K562 (cell line): ENCODE measurements at regions not wholly inside any gene's neighbourhood (a gene's known extent, or its start where the extent isn't known, plus 50 kb on each side); places are given as distances from the start of the nearest gene placed in this dataset.

Source experiments
- ATAC-seq: fragments of 200-7000 bp; cut with Tn5 transposase; 3 replicates; pipeline ENCODE4 v1.9.1; 2020; ENCODE audit warnings: moderate library complexity
- BruUV-seq: library from RNA; stranded (reverse); fragments of 400-500 nt; replicated peaks from 2 replicates; lab custom pipeline; 2021; lab: Mats Ljungman, UMichigan
- CTCF ChIA-PET: fragments of 300-600 bp; formaldehyde crosslinking; extraction: SDS; loops from one replicate; lab custom pipeline; 2021; ENCODE audit warnings: low intra/inter-chr PET ratio; lab: Yijun Ruan, JAX
- POLR2A ChIA-PET: fragments of 300-600, 350-650 bp; sonication (Branson Sonifier 250); formaldehyde crosslinking; extraction: SDS; loops from one replicate; lab custom pipeline; 2021; ENCODE audit warnings: antibody characterized with exemption, inconsistent platforms; lab: Yijun Ruan, JAX
- DNase-seq, 4 experiments: peaks; one replicate each; pipeline versions ENCODE4 v3.0.0 to v3.0.0-alpha.2; 2011 to 2018; ENCODE audit warnings: low spot score in 3 of 4, mixed read lengths in 3 of 4; ENCODE audit errors: extremely low read depth in 1 of 4
- FAIRE-seq: peaks from 2 replicates; lab custom pipeline; 2011; peaks lifted over from hg19 to GRCh38; lab: Jason Lieb, UNC
- H2AFZ ChIP-seq: 2 replicates; pipeline ENCODE4 v1.6.0; 2011; ENCODE audit warnings: low read depth, low read length, control low read depth, inconsistent platforms
- H3K27ac ChIP-seq: fragments of 200-600 bp; 3 replicates; pipeline ENCODE4 v1.8.0; 2011; ENCODE audit warnings: low read depth, mild to moderate bottlenecking, control low read depth, inconsistent platforms, low read length, moderate library complexity, mixed read lengths; ENCODE audit errors: extremely low read depth
- H3K27me3 ChIP-seq, 2 experiments: fragments of 300-600 bp in 1 of 2; 2 replicates in 1 of 2; 3 replicates in 1 of 2; pipeline versions ENCODE4 v1.6.0 to v1.8.0; 2011; ENCODE audit warnings: inconsistent platforms in 2 of 2, low read length in 2 of 2, mild to moderate bottlenecking in 1 of 2, mixed read lengths in 1 of 2, moderate library complexity in 1 of 2; ENCODE audit not compliant: control insufficient read depth in 2 of 2, insufficient read depth in 2 of 2
- H3K36me3 ChIP-seq: fragments of 300-600 bp; 3 replicates; pipeline ENCODE4 v1.8.0; 2011; ENCODE audit warnings: mild to moderate bottlenecking, low read length, inconsistent platforms; ENCODE audit not compliant: control insufficient read depth, insufficient read depth
- H3K4me1 ChIP-seq, 2 experiments: fragments of 200-600 bp in 1 of 2; replicated peaks in 1 of 2; 2 replicates in 1 of 2; 3 replicates in 1 of 2; pipeline versions ENCODE4 v1.5.1 to v1.8.0; 2011; ENCODE audit warnings: inconsistent platforms in 2 of 2, low read length in 2 of 2, mild to moderate bottlenecking in 1 of 2, mixed read lengths in 1 of 2, moderate library complexity in 1 of 2; ENCODE audit not compliant: control insufficient read depth in 2 of 2, insufficient read depth in 2 of 2
- H3K4me2 ChIP-seq: 2 replicates; pipeline ENCODE4 v1.6.1; 2011; ENCODE audit warnings: low read length, control low read depth, inconsistent platforms, mixed read lengths; ENCODE audit not compliant: insufficient read depth
- H3K4me3 ChIP-seq: fragments of 200-600 bp; sonication (generic), shearing (Covaris generic); 2 replicates; pipeline ENCODE4 v1.5.1; 2016; ENCODE audit warnings: control low read depth, inconsistent platforms
- H3K79me2 ChIP-seq: fragments of 200-600 bp; 3 replicates; pipeline ENCODE4 v1.8.0; 2011; ENCODE audit warnings: low read length, inconsistent platforms; ENCODE audit not compliant: control insufficient read depth, insufficient read depth
- H3K9ac ChIP-seq, 2 experiments: 2 replicates each; pipeline versions ENCODE4 v1.6.0 to v1.6.1; 2011; ENCODE audit warnings: low read depth in 2 of 2, low read length in 2 of 2, control low read depth in 1 of 2, inconsistent platforms in 1 of 2, mild to moderate bottlenecking in 1 of 2, mixed read lengths in 1 of 2; ENCODE audit not compliant: insufficient read depth in 1 of 2
- H3K9me1 ChIP-seq: one replicate; pipeline ENCODE4 v1.6.0; 2011; ENCODE audit warnings: inconsistent platforms, mild to moderate bottlenecking, low read length, moderate library complexity; ENCODE audit not compliant: control insufficient read depth, insufficient read depth
- H3K9me3 ChIP-seq: replicated peaks from 2 replicates; pipeline ENCODE4 v1.5.1; 2011; ENCODE audit warnings: low read depth, low read length, inconsistent platforms; ENCODE audit not compliant: control insufficient read depth, insufficient read depth
- H4K20me1 ChIP-seq: replicated peaks from 2 replicates; pipeline ENCODE4 v1.6.1; 2011; ENCODE audit warnings: low read length, inconsistent platforms, mixed read lengths; ENCODE audit not compliant: control insufficient read depth, insufficient read depth
- BRD9 ChIP-seq: fragments of 450-650 bp; IDR thresholded peaks from 2 replicates; pipeline ENCODE4 v1.6.1; 2018; ENCODE audit warnings: low read depth; ENCODE audit not compliant: partially characterized antibody
- DDX20 ChIP-seq: fragments of 450-650 bp; IDR thresholded peaks from 2 replicates; pipeline ENCODE4 v1.6.1; 2016; ENCODE audit warnings: missing genetic modification characterization, low read depth, mild to moderate bottlenecking, missing compliant biosample characterization, moderate library complexity
- SIX5 ChIP-seq, 2 experiments: IDR thresholded peaks; 2 replicates each; pipeline ENCODE4 v1.6.1; 2011; ENCODE audit warnings: low read length in 2 of 2, borderline replicate concordance in 1 of 2, low read depth in 1 of 2, mild to moderate bottlenecking in 1 of 2, moderate library complexity in 1 of 2; ENCODE audit not compliant: insufficient read depth in 1 of 2
- ZBED1 ChIP-seq: IDR thresholded peaks from 2 replicates; pipeline ENCODE4 v1.6.1; 2014
- ZNF583 ChIP-seq: fragments of 250-450 bp; sonication (Bioruptor Pico); IDR thresholded peaks from 2 replicates; pipeline ENCODE4 v1.4.0; 2020
- ZNF589 ChIP-seq: fragments of 200-800 bp; sonication (Bioruptor generic); IDR thresholded peaks from 2 replicates; pipeline ENCODE4 v1.6.1; 2016; ENCODE audit warnings: low read depth, missing genetic modification characterization, missing compliant biosample characterization
- ZNF644 ChIP-seq: fragments of 200-800 bp; sonication (Bioruptor generic); IDR thresholded peaks from 2 replicates; pipeline ENCODE4 v1.6.1; 2016; ENCODE audit warnings: low read depth, missing genetic modification characterization, missing compliant biosample characterization
- WGBS: fragments of 100-300 bp; shearing (Covaris generic); methylation state at CpG from one replicate; pipeline ENCODE4 v1.1.6; 2016; ENCODE audit warnings: low coverage, mixed read lengths; ENCODE audit not compliant: insufficient coverage; ENCODE audit errors: missing lambda C conversion rate; 5-methylcytosine and 5-hydroxymethylcytosine counted together
- in situ Hi-C: fragments of 300-500 bp; cut with MboI; formaldehyde crosslinking; loops from 4 replicates; pipeline ENCODE4 v1.15.0; 2018; ENCODE audit warnings: inconsistent platforms, mixed read lengths
- intact Hi-C: fragments of 100-400 bp; cut with micrococcal nuclease; formaldehyde crosslinking; loops from 2 replicates; pipeline ENCODE4 v1.14.2; 2022
- TF ChIP-seq, protein P1 (sequence below): sonication (generic); formaldehyde crosslinking; IDR thresholded peaks from 2 replicates; pipeline ENCODE4 v1.5.0; 2020; ENCODE audit warnings: missing genetic modification reagents
- TF ChIP-seq, protein P2 (sequence below): sonication (generic); formaldehyde crosslinking; IDR thresholded peaks from 2 replicates; pipeline ENCODE4 v1.8.0; 2022; ENCODE audit warnings: missing genetic modification reagents, mild to moderate bottlenecking, moderate library complexity, borderline replicate concordance
- TF ChIP-seq, protein P3 (sequence below): fragments of 200-800 bp; sonication (Bioruptor generic); IDR thresholded peaks from 2 replicates; pipeline ENCODE4 v1.6.1; 2017; ENCODE audit warnings: missing genetic modification characterization, missing compliant biosample characterization
- TF ChIP-seq, protein P4 (sequence below): fragments of 250-450 bp; sonication (Bioruptor Pico); IDR thresholded peaks from 2 replicates; pipeline ENCODE4 v1.8.0; 2022; ENCODE audit warnings: inconsistent platforms, mild to moderate bottlenecking, moderate library complexity, borderline replicate concordance

DNA sequence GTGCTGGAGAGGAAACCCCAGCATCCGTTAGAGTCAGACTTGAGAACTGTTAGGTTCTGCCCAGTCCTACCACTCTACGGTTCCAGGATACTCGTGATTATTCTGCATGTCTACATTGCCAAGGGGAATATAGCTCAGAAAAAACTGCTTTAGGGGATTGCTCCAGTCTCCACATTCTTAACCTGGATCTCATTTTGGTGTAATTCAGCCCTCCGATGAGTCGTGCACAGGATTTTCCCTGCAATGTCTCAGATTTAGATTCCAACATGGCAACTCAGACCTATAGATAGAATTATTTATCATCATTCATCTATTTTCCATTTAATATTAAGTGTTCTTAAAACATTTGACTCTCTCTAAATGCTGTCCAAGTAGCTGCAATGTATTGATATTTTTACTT lies 121.1 kb upstream of the ZEB1 start:
- DNase-seq = no peak
- Histone ChIP-seq H3K79me2 (no peaks in the 10 kb centered on the region), H3K4me3 (no peak overlapping the region), H3K4me1 (no peaks in the 10 kb centered on the region), H3K36me3 (no peaks in the 10 kb centered on the region), H4K20me1 (no peaks in the 10 kb centered on the region), H3K27me3 (peaks cover 0 to 4% of the 10 kb centered on the region in 2 experiments; a peak in 3 of 5 replicates), H3K9me3 (no peaks in the 10 kb centered on the region), H3K9ac (no peak overlapping the region), H3K9me1 (no peaks in the 10 kb centered on the region), H2AFZ (no peak overlapping the region), H3K27ac (no peak overlapping the region), H3K4me2 (no peak overlapping the region)
- intact Hi-C loops (no loop called here), in situ Hi-C loops (no loop called here)
- FAIRE-seq = no peak
- WGBS = 0% methylated on average over 5 of the region's 5 CpGs
- ATAC-seq = no peak
- BruUV-seq = no TSS peak
- CTCF ChIA-PET = no interaction called here
- POLR2A ChIA-PET = interaction anchor here (0.6 kb wide), 1 partner anchor 160 kb away, joined by 3 read pairs; no protein-coding TSS in a partner anchor
- no peak for TF ChIP-seq ZNF589 (CRISPR knock-in tag)
- TF ChIP-seq, protein P1, sequence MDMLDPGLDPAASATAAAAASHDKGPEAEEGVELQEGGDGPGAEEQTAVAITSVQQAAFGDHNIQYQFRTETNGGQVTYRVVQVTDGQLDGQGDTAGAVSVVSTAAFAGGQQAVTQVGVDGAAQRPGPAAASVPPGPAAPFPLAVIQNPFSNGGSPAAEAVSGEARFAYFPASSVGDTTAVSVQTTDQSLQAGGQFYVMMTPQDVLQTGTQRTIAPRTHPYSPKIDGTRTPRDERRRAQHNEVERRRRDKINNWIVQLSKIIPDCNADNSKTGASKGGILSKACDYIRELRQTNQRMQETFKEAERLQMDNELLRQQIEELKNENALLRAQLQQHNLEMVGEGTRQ (CRISPR knock-in tag) = no peak
- TF ChIP-seq ZNF644 = no peak
- TF ChIP-seq BRD9 = no peak
- TF ChIP-seq, protein P2, sequence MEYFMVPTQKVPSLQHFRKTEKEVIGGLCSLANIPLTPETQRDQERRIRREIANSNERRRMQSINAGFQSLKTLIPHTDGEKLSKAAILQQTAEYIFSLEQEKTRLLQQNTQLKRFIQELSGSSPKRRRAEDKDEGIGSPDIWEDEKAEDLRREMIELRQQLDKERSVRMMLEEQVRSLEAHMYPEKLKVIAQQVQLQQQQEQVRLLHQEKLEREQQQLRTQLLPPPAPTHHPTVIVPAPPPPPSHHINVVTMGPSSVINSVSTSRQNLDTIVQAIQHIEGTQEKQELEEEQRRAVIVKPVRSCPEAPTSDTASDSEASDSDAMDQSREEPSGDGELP = no peak
- TF ChIP-seq ZNF583 (CRISPR knock-in tag) = no peak
- TF ChIP-seq SIX5 (IDR thresholded peaks at IDR 0.05; ENCODE audit: borderline replicate concordance in 1 of 2, insufficient read depth in 1 of 2, low read depth in 1 of 2, low read length in 2 of 2) = no peak
- TF ChIP-seq, protein P3, sequence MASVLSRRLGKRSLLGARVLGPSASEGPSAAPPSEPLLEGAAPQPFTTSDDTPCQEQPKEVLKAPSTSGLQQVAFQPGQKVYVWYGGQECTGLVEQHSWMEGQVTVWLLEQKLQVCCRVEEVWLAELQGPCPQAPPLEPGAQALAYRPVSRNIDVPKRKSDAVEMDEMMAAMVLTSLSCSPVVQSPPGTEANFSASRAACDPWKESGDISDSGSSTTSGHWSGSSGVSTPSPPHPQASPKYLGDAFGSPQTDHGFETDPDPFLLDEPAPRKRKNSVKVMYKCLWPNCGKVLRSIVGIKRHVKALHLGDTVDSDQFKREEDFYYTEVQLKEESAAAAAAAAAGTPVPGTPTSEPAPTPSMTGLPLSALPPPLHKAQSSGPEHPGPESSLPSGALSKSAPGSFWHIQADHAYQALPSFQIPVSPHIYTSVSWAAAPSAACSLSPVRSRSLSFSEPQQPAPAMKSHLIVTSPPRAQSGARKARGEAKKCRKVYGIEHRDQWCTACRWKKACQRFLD = no peak
- TF ChIP-seq DDX20 = no peak
- TF ChIP-seq ZBED1 = no peak
- TF ChIP-seq, protein P4, sequence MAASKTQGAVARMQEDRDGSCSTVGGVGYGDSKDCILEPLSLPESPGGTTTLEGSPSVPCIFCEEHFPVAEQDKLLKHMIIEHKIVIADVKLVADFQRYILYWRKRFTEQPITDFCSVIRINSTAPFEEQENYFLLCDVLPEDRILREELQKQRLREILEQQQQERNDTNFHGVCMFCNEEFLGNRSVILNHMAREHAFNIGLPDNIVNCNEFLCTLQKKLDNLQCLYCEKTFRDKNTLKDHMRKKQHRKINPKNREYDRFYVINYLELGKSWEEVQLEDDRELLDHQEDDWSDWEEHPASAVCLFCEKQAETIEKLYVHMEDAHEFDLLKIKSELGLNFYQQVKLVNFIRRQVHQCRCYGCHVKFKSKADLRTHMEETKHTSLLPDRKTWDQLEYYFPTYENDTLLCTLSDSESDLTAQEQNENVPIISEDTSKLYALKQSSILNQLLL = no peak
